GM03348 (cell line): ENCODE measurements at regions not wholly inside any gene's neighbourhood (a gene's known extent, or its start where the extent isn't known, plus 50 kb on each side); places are given as distances from the start of the nearest gene placed in this dataset.

Experiments
- DNase-seq: peaks from one replicate; pipeline ENCODE4 v3.0.0; 2012; ENCODE audit warnings: low spot score

GRCh38 chr1:4140821-4141220 lies 240.7 kb upstream of the C1orf174 start:
- DNase-seq: no peak

GRCh38 chr1:4144349-4144971 lies 244.4 kb upstream of the C1orf174 start:
- DNase-seq: no peak

- no peak for DNase-seq
Observed at GRCh38 chr1:4146101-4146500, 246.0 kb upstream of the C1orf174 start.

GRCh38 chr1:4146614-4147013 lies 246.5 kb upstream of the C1orf174 start:
- no peak for DNase-seq

- no peak for DNase-seq
Observed at GRCh38 chr1:4147509-4147908, 247.4 kb upstream of the C1orf174 start.

- no peak for DNase-seq
Observed at GRCh38 chr1:4149281-4149680, 249.2 kb upstream of the C1orf174 start.

GRCh38 chr1:4149831-4150230 lies 249.8 kb upstream of the C1orf174 start:
- DNase-seq: no peak

- no peak for DNase-seq
Observed at GRCh38 chr1:4150262-4150661, 250.2 kb upstream of the C1orf174 start.

- no peak for DNase-seq
Observed at GRCh38 chr1:4152266-4152665, 252.2 kb upstream of the C1orf174 start.

GRCh38 chr1:4153571-4153970 lies 253.5 kb upstream of the C1orf174 start:
- DNase-seq: no peak

GRCh38 chr1:4156241-4156973 lies 256.3 kb upstream of the C1orf174 start:
- DNase-seq: no peak

- DNase-seq: no peak
Observed at GRCh38 chr1:4160181-4160580, 260.1 kb upstream of the C1orf174 start.

GRCh38 chr1:4161366-4162006 lies 261.4 kb upstream of the C1orf174 start:
- no peak for DNase-seq

- DNase-seq: no peak
Observed at GRCh38 chr1:4164965-4165364, 264.9 kb upstream of the C1orf174 start.

GRCh38 chr1:4165686-4166300 lies 265.7 kb upstream of the C1orf174 start:
- DNase-seq: no peak

GRCh38 chr1:4166713-4167112 lies 266.6 kb upstream of the C1orf174 start:
- no peak for DNase-seq

- no peak for DNase-seq
Observed at GRCh38 chr1:4169991-4170390, 269.9 kb upstream of the C1orf174 start.

GRCh38 chr1:4170548-4171340 lies 270.7 kb upstream of the C1orf174 start:
- DNase-seq: no peak

GRCh38 chr1:4171480-4172450 lies 271.7 kb upstream of the C1orf174 start:
- DNase-seq: no peak

- DNase-seq: no peak
Observed at GRCh38 chr1:4172644-4173599, 272.9 kb upstream of the C1orf174 start.
